MV-4-11 (cell line): ENCODE measurements at regions not wholly inside any gene's neighbourhood (a gene's known extent, or its start where the extent isn't known, plus 50 kb on each side); places are given as distances from the start of the nearest gene placed in this dataset.

Source experiments
- DNase-seq: peaks from one replicate; lab custom pipeline; 2025; lab: John Stamatoyannopoulos, UW

DNA sequence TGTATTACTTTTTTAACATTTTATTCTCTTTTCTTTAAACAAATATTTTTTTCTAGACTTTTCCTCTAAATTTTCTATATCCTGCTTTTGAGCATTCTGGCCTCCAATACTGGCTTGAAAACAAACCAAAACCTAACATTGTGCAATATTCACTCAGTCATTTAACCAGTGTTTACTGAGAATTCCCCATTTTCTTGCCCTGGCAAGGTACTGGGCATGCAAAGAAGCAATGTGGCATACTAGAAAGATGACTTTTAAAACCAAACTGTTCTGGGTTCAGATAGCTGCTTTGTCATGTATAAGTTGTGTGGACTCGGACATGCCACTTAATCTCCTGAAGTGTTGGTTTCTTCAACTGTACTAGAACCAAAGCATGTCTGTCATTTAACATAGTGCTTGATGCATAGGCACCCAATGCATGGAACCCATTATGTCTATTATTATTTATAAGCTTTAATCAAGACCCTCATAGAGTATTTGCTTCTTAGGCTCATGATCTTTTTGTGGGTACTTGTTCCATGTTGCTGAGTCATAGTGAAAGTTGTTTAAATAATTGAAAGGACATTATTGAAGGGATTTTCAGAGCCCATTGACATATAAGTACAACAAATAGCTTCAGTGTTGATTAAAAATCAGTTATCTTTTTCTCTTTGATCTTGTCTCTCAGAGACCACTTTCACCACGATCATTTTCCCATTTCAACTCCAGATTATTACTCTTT is 185.4 kb upstream of the OSR1 start:
- no peak for DNase-seq

DNA sequence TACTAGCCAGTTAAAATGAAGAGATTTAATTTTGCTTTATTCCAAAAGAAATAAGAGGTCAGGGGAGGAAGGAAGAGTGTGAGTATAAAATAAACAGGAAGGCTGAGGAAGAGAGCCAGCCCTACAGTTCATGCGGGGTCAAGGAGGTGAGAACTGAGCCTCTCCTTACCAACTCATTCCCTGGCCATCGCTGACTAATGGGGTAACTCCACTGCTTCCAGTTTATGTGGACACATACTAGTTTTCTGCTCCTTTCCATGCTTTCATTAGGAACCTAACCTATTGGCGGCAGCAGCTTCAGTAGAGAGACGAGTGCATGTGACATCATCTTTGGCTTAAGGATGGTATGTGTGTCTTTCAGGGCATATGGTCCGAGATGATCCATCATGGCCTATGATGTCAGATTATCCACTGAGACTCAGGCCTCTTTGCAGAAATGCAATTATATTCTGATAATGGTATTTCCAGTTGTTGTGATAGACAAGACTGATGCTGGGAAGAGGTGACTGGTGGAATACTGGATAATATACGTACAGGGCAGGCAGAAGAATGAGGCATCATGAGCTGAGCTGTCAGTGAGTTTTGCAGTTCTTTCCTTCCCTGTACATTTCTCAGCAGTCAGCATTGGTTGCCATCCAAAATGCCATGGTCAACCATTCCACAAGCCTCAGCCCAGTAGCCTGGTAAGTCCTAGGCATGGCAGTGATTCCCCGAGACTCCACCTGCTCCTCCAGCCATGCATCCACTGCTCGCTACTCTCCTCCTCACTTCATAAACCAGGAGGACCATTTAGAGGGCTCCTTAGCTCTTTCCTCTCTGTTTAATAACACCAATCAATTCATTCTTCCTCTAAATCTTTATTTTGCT is 184.6 kb upstream of the OSR1 start:
- DNase-seq = no peak

DNA sequence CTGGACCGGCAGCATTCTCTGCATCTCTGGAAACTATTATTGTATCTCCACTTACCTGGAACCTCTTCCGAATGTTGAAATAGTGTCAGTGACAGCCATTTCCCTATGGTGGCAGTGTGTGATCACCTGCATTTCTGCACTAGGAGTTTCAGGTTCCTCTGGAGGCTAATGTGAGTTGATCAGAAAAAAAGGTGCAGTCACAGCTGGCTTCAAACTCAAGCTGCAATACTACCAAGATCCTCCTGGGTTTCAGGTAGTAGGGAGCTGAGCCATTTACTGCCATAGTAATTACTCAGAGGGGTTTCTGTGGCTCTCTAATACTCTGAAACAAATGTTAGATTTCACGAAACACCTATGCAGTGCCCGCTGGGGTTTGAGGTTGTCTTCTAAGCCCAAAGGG is 183.5 kb upstream of the OSR1 start:
- no peak for DNase-seq

DNA sequence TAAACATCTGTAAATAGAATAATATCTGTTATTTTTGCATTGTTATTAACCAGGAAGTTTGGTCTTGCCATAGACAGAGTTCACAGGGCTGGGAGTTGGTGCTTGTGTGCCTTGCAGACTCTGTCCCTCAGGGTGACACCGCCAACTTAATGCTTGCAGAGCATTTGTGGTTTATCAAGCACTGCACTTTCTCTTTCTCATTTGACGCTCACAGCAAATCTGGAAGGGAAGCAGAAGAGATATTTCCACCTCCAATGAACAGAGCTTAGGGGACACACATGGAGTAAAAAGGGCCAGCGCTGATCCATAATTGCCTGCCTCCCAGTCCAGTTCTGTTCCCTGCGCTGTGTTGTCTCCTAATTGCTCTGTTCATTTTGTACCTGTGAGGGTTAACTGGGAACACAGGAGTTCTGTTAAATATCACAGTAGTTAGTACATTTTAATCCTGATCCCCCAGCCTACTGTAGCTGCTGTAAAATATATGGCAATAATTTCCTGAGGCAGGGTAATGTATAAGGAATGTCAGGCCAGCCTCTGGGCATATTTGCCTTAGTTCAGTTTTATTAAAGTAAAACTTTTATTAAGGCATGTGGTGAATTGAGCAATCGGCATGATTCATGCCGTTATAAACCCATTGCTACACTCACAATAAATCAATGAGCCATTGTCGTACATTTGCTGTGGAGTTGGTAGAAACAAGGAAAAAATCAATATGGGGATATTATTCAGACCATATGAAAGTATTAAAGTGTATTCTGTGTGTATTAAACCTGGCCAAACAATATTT is 182.5 kb upstream of the OSR1 start:
- DNase-seq = peak; percentile 20

DNA sequence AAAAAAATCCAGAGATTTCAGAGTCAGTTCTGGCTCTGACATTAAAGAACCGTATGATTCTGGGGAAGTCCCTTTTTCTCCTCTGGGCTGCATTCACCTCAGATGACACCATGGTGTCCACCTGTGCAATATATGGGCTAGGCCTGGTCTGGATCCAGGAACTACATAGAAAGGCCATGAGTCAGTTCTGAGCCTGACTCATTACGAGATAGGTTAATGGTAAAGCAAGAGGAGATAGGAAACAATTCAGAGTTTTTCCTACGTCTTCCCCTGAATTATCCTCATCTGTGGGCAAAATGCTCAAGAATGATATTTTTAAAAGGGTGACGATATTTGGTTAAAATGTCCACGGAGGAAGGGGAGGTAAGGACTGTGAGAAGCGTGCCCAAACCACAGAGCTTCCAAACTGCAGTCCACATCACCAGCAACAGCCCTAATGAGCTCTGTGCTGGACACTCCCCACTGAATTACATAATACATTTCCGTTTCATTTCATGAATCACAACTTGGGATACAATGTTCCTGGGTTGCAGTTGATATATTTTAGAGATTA is 180.1 kb upstream of the OSR1 start:
- DNase-seq = peak; percentile 31

DNA sequence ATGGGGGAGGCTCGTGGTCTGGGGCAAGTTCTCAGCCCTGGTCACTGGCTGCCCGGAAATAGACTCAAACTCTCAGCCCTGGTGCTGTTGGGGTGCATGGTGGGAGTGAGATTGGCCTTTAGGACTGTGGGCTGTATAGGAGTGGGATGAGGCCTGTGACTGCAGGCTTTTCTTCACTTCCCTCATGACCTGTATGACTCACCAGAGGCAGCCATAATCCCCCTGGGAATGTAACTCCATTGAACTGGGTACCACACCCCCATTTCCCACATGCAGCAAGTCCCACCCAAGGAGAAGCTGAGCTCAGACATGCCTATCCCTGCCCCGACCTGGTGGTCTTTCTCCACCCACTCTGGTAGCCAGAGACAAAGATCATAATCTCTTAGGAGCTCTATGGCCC is 177.7 kb upstream of the OSR1 start:
- no peak for DNase-seq

DNA sequence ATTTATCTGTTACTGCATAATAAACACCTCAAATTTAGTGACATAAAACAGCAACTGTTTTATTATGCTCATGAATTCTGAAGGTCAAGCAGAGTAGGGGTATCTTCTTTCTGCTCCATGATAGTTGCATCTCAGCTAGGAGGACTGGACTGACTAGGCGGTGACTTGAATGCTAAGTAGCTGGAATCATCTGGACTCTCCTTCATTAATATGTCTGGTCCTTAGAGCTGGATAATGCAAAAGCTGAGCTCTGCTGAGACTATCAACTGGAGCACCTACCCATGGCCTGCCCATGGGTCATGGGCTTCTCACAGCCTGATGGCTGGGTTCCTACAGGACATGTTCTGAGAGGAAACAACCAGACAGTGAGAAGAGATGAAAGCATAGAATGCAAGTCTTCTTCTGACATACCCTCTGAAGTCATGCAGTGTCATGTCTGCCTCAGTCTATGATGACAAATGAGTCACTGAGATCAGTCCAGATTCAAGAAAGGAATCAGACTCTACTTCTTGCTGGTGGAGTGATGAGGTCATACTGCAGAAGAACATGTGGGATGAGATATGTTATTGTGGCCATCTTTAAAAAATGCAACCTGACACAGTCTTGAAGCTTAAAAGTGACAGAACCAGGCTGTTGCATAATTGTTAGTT is 174.2 kb upstream of the OSR1 start:
- DNase-seq = no peak

DNA sequence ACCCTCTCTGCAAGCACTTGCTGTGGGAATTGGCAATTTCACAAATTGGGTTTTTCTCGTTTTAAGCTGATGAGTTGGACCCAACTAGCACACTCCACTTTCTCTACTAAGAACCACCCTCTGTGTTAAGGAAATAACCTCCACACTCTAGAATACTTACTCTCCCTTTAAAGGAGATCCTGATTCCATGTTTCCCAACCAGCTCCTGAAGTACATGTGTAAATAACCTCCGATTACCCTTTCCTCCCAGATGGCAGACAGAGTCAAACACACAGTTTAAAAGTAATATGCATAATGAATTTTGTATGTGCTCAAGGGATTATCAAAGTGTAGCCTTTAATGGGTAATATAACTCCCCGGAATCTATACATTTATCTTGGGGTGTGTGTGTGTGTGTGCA is 171.3 kb upstream of the OSR1 start:
- no peak for DNase-seq

DNA sequence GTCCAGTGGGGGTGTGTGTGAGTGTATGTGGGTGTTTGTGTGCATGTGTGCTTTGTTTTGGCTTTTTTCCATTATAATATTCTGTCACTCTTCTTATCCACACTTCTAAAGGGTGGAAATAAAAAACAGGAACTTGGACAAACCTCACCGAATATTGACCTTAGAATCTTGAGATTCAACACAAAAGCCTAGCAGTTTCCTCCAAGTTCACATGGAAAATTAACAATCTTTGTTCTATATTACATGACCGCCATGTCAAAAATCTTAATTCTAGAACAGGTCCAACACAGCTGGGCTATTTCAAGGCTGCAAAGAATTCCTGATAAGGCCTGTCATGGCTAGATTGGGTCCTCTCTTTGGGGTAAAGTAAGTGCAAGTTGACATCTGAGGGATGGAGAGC is 169.3 kb upstream of the OSR1 start:
- no peak for DNase-seq

DNA sequence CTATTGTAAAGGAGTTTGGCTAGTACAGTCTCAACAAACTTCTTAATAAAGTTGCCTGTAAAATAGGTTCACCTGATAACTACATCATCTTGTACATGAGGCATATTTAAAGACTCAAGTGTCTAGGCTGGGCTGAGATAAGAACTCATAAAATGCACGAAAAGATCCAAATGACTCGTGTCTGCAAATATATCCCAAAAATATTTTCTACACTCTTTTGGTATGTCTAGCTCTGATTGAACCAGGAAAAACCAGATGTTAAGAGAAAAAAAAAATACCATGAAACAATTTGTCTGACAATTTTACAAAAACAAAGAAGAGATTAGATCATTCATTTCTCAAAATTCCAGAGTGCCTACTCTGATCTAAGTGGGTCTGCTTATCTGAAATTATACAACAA is 166.9 kb upstream of the OSR1 start:
- DNase-seq = no peak

DNA sequence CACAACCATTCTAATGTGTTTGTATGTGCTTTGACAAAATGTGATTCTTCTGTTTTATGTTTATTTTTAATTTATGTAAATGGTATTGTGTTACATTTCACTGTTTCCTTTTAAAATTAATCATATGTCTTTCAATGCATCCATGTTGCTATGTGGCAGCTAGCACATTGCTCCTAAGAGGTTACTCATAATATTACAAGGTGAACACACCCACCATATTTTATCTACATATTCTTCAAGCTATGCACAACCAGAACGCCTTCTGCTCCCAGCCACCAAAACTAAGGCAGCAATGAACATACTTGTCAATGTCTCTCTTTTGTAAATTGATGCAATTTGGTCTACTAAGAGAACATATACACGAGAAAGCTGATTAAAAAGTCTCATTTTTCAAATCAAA is 160.6 kb upstream of the OSR1 start:
- DNase-seq = no peak

DNA sequence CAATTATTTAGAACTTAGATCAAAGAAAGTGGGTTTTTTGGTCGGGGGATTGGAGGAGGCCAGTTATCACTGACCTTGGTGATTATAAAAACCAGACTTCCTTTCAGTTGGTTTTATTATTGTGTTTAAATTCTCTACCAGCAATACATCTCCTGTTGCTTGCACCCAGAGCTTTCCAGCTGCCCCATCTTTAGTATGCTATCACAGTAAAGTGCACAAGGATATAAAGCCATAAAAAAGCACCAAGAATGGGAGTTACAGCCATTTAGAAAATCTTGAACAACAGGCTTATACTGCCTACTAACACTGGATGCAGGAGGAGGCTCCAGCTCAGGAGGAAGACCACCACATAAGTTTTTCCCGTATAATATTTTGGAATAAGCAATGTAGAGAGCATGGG is 148.7 kb upstream of the OSR1 start:
- DNase-seq = no peak

DNA sequence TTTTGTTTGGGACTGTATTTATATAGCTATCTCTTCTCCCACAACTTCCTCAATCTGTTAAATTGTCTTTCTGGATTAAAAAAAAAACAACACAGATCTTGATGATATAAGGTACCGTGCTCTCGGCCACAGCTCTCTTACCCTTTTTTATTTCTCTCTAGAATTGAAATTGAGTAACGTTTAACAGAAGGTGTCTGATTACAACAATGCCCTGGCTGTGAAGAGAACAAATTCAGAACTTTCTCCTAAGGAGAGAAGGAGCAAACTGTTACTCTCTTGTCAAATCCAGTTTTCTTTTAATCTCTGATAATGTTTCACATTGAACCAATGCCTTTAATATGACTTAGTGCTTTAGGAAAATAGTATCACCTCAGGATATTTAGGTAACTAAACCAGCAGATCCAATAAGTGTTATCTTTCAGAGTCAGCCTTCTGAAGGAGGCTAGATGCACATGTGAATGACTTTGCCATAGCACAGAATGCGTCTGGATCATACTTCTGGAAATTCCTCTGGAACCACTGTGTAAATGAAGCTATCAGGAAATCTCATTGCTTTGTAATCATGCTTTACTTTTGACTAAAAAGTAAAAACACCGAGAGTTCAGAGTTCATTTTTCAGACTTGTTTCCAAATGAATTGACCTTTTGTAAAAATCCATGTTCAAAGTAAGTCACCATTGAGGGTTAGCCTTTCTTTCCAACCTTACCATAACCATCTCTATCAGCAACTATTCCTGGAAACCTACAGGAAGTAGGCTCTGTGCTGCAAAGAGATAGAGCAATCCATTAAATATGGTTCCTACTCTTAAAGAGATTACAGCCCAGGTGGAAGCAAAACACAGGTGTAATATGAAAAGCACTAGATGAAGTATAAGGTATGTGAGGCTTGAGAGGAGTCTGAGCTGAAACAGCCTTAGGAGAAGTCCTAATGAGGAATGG is 147.0 kb upstream of the OSR1 start:
- no peak for DNase-seq

DNA sequence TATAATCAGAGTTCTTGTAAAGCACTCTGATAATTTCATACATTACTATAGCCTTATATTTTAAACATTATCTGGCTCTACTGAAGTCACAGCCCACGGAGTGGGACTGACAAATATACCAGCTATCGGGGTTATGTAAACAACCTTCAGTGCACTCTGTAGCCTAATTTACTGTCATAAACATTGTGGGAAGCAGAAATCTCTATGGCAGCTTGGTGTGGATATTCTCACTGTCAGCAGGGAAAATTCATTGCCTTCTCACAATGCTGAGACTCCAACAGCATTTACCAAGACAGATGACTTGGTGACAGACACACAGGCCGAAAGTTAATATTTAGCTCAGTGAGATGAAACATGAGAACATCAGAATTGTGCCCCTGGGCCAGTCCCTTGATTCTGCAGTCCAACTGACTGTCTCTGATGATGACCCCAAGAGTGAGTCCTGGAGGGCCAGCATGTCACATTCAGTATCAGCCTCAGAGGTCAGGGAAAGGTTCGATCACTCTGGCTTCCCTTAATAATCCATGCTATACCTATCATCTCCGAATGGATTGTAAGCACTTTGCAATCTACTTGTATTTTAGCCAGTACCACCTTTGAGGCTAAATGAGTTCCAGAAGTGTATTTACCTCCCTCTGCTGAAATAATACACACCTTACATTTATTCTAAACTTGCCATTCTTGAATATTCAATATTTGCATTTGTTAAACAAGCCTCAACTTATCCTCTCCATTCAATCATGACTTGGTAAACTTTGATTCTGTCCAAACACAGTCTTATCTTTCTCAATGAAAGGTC is 146.2 kb upstream of the OSR1 start:
- no peak for DNase-seq

DNA sequence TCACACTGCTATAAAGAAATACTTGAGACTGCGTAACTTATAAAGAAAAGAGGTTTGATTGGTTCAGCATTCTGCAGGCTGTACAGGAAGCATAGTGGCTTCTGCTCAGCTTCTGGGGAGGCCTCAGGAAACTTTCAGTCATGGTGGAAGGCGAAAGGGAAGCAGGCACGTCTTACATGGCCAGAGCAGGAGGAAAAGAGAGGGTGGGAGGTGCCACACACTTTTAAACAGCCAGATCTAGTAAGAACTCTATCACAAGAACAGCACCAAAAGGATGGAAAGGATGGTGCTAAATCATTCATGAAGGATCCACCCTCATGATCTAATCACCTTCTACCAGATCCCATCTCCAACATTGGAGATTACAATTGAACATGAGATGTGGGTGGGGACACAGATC is 145.5 kb upstream of the OSR1 start:
- DNase-seq = no peak

DNA sequence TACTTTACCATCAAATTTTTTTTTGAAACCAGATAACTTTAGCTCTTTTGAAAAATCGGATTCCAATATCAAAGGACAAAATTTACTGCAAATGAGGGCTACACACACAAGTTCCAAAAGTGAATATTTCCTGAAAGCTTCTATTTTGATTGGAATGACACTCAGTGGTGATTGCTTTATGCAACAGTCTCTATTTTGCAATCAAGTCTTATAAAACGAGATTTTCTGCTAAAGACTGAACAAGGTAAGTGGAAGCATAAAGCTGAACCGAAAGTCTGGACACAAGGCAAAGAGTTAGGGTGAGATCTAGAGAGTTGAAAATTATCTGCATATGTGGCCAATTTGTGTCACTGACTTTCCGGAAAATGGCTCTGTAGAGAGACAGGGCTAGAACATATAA is 145.0 kb upstream of the OSR1 start:
- no peak for DNase-seq

DNA sequence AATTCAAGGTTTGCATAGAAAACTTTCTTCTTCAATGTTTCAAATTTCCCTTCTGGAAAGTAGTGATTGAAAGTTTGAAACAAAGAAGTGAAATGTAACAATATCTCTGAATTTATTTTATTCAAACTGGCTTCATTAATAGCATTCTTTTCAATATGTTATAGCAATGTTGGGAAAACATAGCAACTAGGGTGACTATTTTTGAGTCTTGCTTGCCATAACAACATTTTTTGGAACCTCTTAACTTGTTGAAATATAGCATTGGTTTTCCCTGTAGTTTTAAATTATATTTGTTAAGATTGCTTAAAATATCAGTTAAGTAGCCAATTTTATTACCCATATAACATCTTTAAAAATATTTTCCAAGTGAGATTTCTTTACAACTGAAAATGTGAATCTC is 141.7 kb upstream of the OSR1 start:
- no peak for DNase-seq

DNA sequence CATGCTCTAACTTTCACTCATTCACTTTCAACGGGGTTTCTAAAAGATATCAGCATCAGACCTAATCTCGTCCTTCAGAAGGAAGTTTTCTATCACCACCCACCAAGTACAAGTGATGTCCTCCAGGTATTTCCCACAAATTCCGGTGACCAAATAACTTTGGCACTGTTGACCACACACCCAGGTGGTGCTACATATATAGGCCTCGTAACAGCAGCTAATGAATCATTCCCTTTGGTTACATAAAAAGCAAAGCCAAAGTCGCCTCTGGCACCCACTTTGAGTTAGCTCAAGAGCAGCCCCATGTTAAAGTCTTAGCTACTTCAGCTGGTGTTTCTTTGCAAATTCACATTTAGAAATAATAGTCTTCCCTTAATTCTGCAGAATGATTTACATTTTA is 138.2 kb upstream of the OSR1 start:
- no peak for DNase-seq

DNA sequence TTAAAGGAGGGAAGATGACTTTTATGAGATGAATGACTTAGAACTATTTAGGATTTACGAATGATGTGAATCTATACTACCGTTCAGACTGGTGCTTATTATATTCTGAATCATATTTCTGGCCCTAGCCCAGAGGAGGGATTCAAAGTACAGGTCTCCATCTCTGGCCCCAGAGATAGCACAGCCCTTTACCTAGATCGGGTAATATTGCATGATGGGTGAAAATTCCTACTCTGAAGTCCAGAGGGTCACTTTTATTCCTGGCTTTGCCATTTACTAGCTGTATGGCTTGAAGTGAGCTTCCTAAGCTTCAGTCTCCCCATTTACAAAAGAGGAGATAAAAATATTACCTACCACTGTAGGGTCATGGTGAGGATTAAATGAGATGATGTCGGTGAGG is 135.8 kb upstream of the OSR1 start:
- no peak for DNase-seq

DNA sequence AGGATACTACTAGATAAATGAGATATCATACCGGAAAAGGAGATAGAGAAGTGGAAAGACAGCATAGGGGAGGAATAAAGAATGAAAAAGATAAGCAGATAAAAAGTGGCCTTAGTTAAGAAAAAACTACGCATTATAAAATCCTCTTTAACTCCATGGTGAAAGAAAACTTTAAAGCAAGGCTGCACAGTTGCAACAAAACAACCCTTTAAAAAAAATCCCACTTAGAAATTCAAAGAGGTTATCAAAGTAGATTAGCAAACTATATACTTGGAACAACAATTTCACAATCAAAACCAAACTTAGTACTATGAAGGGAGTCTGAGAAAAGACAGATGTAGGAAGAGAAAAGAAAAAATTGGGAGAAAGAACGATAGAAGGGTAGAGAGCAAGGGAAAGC is 133.4 kb upstream of the OSR1 start:
- DNase-seq = no peak
